Tibial artery (tissue), 4 donors: ENCODE measurements at regions not wholly inside any gene's neighbourhood (a gene's known extent, or its start where the extent isn't known, plus 50 kb on each side); places are given as distances from the start of the nearest gene placed in this dataset.
"Not testable (repeated sequence)": the region's sequence is repeated elsewhere in the genome, so short reads cannot be mapped to it uniquely, and the experiment has no call there.

Source experiments
- DNase-seq, 2 donors: peaks; one replicate each; pipeline ENCODE4 v3.0.0-alpha.2; 2019
- H3K27ac ChIP-seq, 2 donors: fragments of 200-600 bp; sonication (generic) in 1 of 2; 1 replicate in 1 of 2; 2 replicates in 1 of 2; pipeline ENCODE4 v1.5.1; 2018 to 2019; ENCODE audit warnings: mild to moderate bottlenecking in 1 of 2
- H3K27me3 ChIP-seq, 2 donors: fragments of 200-600 bp; sonication (generic) in 1 of 2; one replicate each; pipeline versions ENCODE4 v1.5.1 to v1.6.0; 2016 to 2019
- H3K36me3 ChIP-seq, 3 donors: fragments of 200-600 bp; sonication (generic) in 2 of 3; one replicate each; pipeline ENCODE4 v1.5.1; 2016 to 2019; ENCODE audit warnings: mild to moderate bottlenecking in 2 of 3
- H3K4me1 ChIP-seq, 4 donors: fragments of 200-600 bp; sonication (generic) in 2 of 4; 1 replicate in 3 of 4; 2 replicates in 1 of 4; pipeline ENCODE4 v1.5.1; 2016 to 2019
- H3K4me3 ChIP-seq, 2 donors: fragments of 200-600 bp; sonication (generic) in 1 of 2; 1 replicate in 1 of 2; 2 replicates in 1 of 2; pipeline ENCODE4 v1.5.1; 2018 to 2019; ENCODE audit warnings: mild to moderate bottlenecking in 2 of 2
- H3K9me3 ChIP-seq, 3 donors: fragments of 200-600 bp; sonication (generic) in 1 of 3; one replicate each; pipeline ENCODE4 v1.5.1; 2016 to 2019
- intact Hi-C: fragments of 100-400 bp; cut with DNase I; formaldehyde crosslinking; loops from one replicate; pipeline ENCODE4 v1.15.0; 2023; ENCODE audit warnings: low total_unique reads
- TF ChIP-seq, protein P1 (sequence below), 2 experiments: fragments of 200-600 bp in 1 of 2; fragments of 450-650 bp in 1 of 2; IDR thresholded peaks; one replicate each; pipeline ENCODE4 v1.5.1; 2017 to 2019; ENCODE audit warnings: antibody characterized with exemption in 2 of 2, mild to moderate bottlenecking in 1 of 2, moderate library complexity in 1 of 2

DNA sequence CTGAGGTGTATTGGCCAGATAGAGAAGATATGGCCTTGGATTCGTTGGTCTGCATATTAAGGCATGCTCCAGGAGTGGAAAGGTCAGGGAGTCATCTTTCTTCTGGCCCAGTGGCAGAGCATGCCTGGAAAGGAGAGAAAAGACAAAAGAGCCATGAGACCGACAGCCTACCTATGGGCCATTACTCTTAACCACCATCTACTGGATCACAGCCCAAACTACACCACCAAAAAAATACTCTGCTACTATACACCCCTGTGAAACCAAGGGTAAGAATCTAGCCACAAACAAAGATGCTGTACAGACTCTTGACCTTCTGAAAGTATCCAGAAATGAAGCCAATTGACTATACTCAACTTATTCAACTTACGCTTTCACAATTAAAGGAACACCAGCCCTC lies 96.1 kb upstream of the PLSCR5 start:
- no peaks in the 10 kb centered on the region for H3K27me3 ChIP-seq
- no peak overlapping the region for H3K4me3 ChIP-seq
- H3K9me3 ChIP-seq = no peaks in the 10 kb centered on the region
- TF ChIP-seq, protein P1, sequence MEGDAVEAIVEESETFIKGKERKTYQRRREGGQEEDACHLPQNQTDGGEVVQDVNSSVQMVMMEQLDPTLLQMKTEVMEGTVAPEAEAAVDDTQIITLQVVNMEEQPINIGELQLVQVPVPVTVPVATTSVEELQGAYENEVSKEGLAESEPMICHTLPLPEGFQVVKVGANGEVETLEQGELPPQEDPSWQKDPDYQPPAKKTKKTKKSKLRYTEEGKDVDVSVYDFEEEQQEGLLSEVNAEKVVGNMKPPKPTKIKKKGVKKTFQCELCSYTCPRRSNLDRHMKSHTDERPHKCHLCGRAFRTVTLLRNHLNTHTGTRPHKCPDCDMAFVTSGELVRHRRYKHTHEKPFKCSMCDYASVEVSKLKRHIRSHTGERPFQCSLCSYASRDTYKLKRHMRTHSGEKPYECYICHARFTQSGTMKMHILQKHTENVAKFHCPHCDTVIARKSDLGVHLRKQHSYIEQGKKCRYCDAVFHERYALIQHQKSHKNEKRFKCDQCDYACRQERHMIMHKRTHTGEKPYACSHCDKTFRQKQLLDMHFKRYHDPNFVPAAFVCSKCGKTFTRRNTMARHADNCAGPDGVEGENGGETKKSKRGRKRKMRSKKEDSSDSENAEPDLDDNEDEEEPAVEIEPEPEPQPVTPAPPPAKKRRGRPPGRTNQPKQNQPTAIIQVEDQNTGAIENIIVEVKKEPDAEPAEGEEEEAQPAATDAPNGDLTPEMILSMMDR (IDR thresholded peaks at IDR 0.05) = no peak
- no peak for DNase-seq
- H3K36me3 ChIP-seq = no peaks in the 10 kb centered on the region
- no peak overlapping the region for H3K27ac ChIP-seq
- intact Hi-C loops = no loop called here
- no peaks in the 10 kb centered on the region for H3K4me1 ChIP-seq

GRCh38 chr3:146700025-146700424 lies 94.9 kb upstream of the PLSCR5 start:
- H3K9me3 ChIP-seq, DNase-seq, H3K36me3 ChIP-seq, H3K27ac ChIP-seq, H3K4me1 ChIP-seq, H3K27me3 ChIP-seq, H3K4me3 ChIP-seq, intact Hi-C loops: not testable (repeated sequence)

DNA sequence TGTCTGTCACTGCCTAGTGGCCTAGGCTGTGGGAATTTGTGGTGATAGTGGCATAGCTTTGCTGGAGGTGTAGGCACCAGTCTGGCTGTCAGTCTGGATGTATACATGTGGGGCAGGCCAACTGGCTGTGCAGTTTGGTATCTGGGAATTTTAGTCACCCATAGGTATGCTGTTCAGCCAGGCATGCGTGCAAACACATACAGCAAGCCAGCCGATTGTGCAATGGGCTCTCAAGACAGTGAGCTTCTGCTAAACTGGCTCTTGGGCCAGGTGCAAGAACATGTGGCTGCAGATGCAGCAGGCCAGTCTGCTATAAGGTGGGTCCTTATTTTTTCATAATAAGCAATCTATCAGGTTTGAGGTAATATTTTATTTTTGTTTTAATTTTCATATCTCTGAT lies 87.1 kb upstream of the PLSCR5 start:
- intact Hi-C loops = no loop called here
- H3K27me3 ChIP-seq = no peaks in the 10 kb centered on the region
- no peak overlapping the region for H3K27ac ChIP-seq
- no peak overlapping the region for H3K4me3 ChIP-seq
- H3K4me1 ChIP-seq = no peaks in the 10 kb centered on the region
- H3K9me3 ChIP-seq = peaks cover 0 to 12% (median 2%) of the 10 kb centered on the region in 3 donors
- TF ChIP-seq, protein P1 (IDR thresholded peaks at IDR 0.05) = no peak
- H3K36me3 ChIP-seq = no peaks in the 10 kb centered on the region
- DNase-seq = no peak

- no peak for DNase-seq
- intact Hi-C loops = no loop called here
- Histone ChIP-seq H3K27ac (no peak overlapping the region), H3K4me3 (no peak overlapping the region), H3K4me1 (no peaks in the 10 kb centered on the region), H3K36me3 (no peaks in the 10 kb centered on the region), H3K27me3 (no peaks in the 10 kb centered on the region), H3K9me3 (no peaks in the 10 kb centered on the region)
- TF ChIP-seq, protein P1 (IDR thresholded peaks at IDR 0.05) = no peak
Observed at GRCh38 chr3:146685050-146685814, 80.1 kb upstream of the PLSCR5 start.

DNA sequence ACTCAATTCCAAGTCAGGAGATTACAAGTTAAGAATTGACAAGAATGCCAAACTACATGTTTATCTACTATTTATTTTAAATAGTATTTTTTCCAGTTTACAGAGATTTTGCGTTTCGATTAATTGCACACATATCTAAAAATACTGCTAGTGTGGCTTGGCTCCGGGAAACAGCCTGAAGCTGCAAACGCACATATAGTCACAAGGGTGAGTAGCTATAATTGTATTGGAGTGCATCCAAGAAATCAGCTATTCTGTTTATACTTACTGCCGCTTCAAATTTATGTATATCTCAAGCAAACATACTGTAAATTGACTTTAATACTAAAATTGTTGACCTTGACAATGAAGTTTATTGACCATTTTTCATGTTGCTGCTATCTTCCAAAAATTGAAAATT lies 77.0 kb upstream of the PLSCR5 start:
- no peak overlapping the region for H3K4me3 ChIP-seq
- H3K9me3 ChIP-seq = no peaks in the 10 kb centered on the region
- no peaks in the 10 kb centered on the region for H3K27me3 ChIP-seq
- DNase-seq = no peak
- TF ChIP-seq, protein P1 (IDR thresholded peaks at IDR 0.05) = no peak
- no peak overlapping the region for H3K27ac ChIP-seq
- no peaks in the 10 kb centered on the region for H3K4me1 ChIP-seq
- intact Hi-C loops = no loop called here
- no peaks in the 10 kb centered on the region for H3K36me3 ChIP-seq

GRCh38 chr3:146680617-146681016 lies 75.5 kb upstream of the PLSCR5 start:
- Histone ChIP-seq H3K36me3 (no peaks in the 10 kb centered on the region), H3K27ac (no peak overlapping the region), H3K9me3 (no peaks in the 10 kb centered on the region), H3K27me3 (no peaks in the 10 kb centered on the region), H3K4me3 (no peak overlapping the region), H3K4me1 (no peaks in the 10 kb centered on the region)
- intact Hi-C loops = no loop called here
- DNase-seq = no peak
- TF ChIP-seq, protein P1 (IDR thresholded peaks at IDR 0.05) = no peak
